Neural progenitor cell (in vitro differentiated cells): ENCODE measurements at regions not wholly inside any gene's neighbourhood (a gene's known extent, or its start where the extent isn't known, plus 50 kb on each side); places are given as distances from the start of the nearest gene placed in this dataset.

ENCODE experiments used
- DNase-seq: peaks from one replicate; pipeline ENCODE4 v3.0.0-alpha.2; 2016; ENCODE audit warnings: low spot score
- H2AFZ ChIP-seq: fragments of 200-600 bp; sonication (generic); replicated peaks from 2 replicates; pipeline ENCODE4 v1.6.1; 2016; ENCODE audit warnings: antibody characterized with exemption
- H3F3A ChIP-seq: fragments of 200-600 bp; sonication (generic); 2 replicates; pipeline ENCODE4 v1.6.1; 2016; ENCODE audit warnings: antibody characterized with exemption, low read depth
- H3K27ac ChIP-seq: fragments of 200-600 bp; sonication (generic); 2 replicates; pipeline ENCODE4 v1.5.1; 2016; ENCODE audit warnings: mild to moderate bottlenecking
- H3K27me3 ChIP-seq: fragments of 200-600 bp; sonication (generic); 2 replicates; pipeline ENCODE4 v1.6.1; 2016; ENCODE audit warnings: mild to moderate bottlenecking, moderate library complexity
- H3K36me3 ChIP-seq: fragments of 200-600 bp; sonication (generic); 2 replicates; pipeline ENCODE4 v1.5.1; 2016
- H3K4me1 ChIP-seq: fragments of 200-600 bp; sonication (generic); 2 replicates; pipeline ENCODE4 v1.6.1; 2016; ENCODE audit warnings: mixed run types
- H3K4me2 ChIP-seq: fragments of 200-600 bp; sonication (generic); 2 replicates; pipeline ENCODE4 v1.6.1; 2016
- H3K4me3 ChIP-seq: fragments of 200-600 bp; sonication (generic); 2 replicates; pipeline ENCODE4 v1.5.1; 2016
- H3K79me2 ChIP-seq: fragments of 200-600 bp; sonication (generic); 2 replicates; pipeline ENCODE4 v1.6.1; 2016; ENCODE audit warnings: low read depth
- H3K9ac ChIP-seq: fragments of 200-600 bp; sonication (generic); 2 replicates; pipeline ENCODE4 v1.6.1; 2016
- H3K9me3 ChIP-seq: fragments of 200-600 bp; sonication (generic); 2 replicates; pipeline ENCODE4 v1.5.1; 2016; ENCODE audit warnings: low read depth
- H4K20me1 ChIP-seq: fragments of 200-600 bp; sonication (generic); 2 replicates; pipeline ENCODE4 v1.6.1; 2016; ENCODE audit warnings: low read depth
- H3K27ac Mint-ChIP-seq: 3 replicates; pipeline ENCODE4 v1.8.0; 2021; ENCODE audit warnings: mixed read lengths
- H3K27me3 Mint-ChIP-seq: 2 replicates; pipeline ENCODE4 v1.8.0; 2022; ENCODE audit warnings: low read depth, mild to moderate bottlenecking, inconsistent platforms, moderate library complexity, mixed read lengths; ENCODE audit not compliant: insufficient read depth
- H3K36me3 Mint-ChIP-seq: 3 replicates; pipeline ENCODE4 v1.8.0; 2021; ENCODE audit warnings: mixed read lengths
- H3K4me1 Mint-ChIP-seq: 3 replicates; pipeline ENCODE4 v1.8.0; 2021; ENCODE audit warnings: mixed read lengths
- H3K4me3 Mint-ChIP-seq: 3 replicates; pipeline ENCODE4 v1.8.0; 2021; ENCODE audit warnings: mild to moderate bottlenecking, moderate library complexity, mixed read lengths
- H3K9me3 Mint-ChIP-seq: 3 replicates; pipeline ENCODE4 v1.8.0; 2020; ENCODE audit warnings: mixed read lengths
- EZH2 ChIP-seq: fragments of 200-600 bp; sonication (generic); IDR thresholded peaks from 2 replicates; pipeline ENCODE4 v1.6.1; 2017; ENCODE audit warnings: antibody characterized with exemption, mild to moderate bottlenecking, moderate library complexity
- EZH2phosphoT487 ChIP-seq: fragments of 200-600 bp; sonication (generic); IDR thresholded peaks from 2 replicates; pipeline ENCODE4 v1.6.1; 2017; ENCODE audit warnings: antibody characterized with exemption
- TF ChIP-seq, protein P1 (sequence below): fragments of 200-600 bp; sonication (generic); IDR thresholded peaks from 2 replicates; pipeline ENCODE4 v1.5.1; 2017; ENCODE audit warnings: antibody characterized with exemption, mild to moderate bottlenecking

DNA sequence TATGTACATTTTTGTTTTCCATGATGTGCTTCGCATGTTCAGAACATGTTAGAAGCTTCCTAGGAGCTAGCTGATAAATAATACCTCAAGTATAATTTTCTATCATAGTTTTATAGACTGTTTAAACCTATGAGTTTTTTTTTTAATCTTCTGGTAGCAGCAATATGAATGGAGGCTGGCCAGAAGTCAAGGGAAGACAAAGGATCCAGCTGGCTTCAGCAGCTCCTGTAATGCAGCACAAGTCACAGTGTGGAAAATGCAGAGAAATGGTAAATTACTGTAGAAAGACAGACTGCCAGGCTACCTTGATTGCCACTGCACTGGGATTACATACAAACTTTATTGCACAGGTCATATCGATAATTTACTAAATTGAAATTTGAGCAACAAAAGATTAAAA is 537.9 kb downstream of the IQCM start:
- DNase-seq = no peak
- H3K9me3 Mint-ChIP-seq = no peaks in the 10 kb centered on the region

DNA sequence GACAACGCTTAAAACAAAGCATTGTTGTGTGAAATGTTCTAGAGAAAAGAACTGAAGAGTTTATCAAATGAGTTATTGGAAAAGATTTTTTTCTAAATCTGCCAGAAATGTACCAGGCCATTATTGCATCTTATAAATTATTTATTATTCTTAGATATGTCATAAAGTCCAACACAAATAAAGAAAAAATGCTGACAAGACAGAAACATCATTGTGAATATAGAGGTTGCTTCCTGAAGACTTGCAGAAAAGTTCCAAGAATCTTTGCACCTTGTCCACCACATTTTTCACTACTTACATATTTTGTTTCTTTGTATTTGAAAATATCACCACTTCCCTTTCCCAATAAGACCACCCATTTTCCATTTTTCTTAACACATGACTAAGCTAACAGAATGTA is 545.8 kb downstream of the IQCM start:
- H3K4me1 ChIP-seq = no peaks in the 10 kb centered on the region
- H3K79me2 ChIP-seq = no peaks in the 10 kb centered on the region
- no peak overlapping the region for H3K27ac ChIP-seq
- H3K4me2 ChIP-seq = no peak overlapping the region
- H2AFZ ChIP-seq = no peak overlapping the region
- H3K27me3 ChIP-seq = no peaks in the 10 kb centered on the region
- peaks cover 4% of the 10 kb centered on the region for H3K9me3 Mint-ChIP-seq
- no peak overlapping the region for H3K27ac Mint-ChIP-seq
- no peaks in the 10 kb centered on the region for H3K36me3 ChIP-seq
- H3K4me3 Mint-ChIP-seq = no peak overlapping the region
- no peaks in the 10 kb centered on the region for H3K27me3 Mint-ChIP-seq
- H3K9me3 ChIP-seq = no peaks in the 10 kb centered on the region
- TF ChIP-seq, protein P1, sequence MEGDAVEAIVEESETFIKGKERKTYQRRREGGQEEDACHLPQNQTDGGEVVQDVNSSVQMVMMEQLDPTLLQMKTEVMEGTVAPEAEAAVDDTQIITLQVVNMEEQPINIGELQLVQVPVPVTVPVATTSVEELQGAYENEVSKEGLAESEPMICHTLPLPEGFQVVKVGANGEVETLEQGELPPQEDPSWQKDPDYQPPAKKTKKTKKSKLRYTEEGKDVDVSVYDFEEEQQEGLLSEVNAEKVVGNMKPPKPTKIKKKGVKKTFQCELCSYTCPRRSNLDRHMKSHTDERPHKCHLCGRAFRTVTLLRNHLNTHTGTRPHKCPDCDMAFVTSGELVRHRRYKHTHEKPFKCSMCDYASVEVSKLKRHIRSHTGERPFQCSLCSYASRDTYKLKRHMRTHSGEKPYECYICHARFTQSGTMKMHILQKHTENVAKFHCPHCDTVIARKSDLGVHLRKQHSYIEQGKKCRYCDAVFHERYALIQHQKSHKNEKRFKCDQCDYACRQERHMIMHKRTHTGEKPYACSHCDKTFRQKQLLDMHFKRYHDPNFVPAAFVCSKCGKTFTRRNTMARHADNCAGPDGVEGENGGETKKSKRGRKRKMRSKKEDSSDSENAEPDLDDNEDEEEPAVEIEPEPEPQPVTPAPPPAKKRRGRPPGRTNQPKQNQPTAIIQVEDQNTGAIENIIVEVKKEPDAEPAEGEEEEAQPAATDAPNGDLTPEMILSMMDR = no peak
- TF ChIP-seq EZH2 (no peak), EZH2phosphoT487 (no peak)
- no peak overlapping the region for H3K4me3 ChIP-seq
- H3F3A ChIP-seq = no peaks in the 10 kb centered on the region
- H3K9ac ChIP-seq = no peak overlapping the region
- H3K36me3 Mint-ChIP-seq = no peaks in the 10 kb centered on the region
- no peaks in the 10 kb centered on the region for H4K20me1 ChIP-seq
- H3K4me1 Mint-ChIP-seq = peaks cover 3% of the 10 kb centered on the region
- no peak for DNase-seq

More for the DNA sequence above, 537.9 kb downstream of the IQCM start:
- no peaks in the 10 kb centered on the region for H3K4me1 ChIP-seq
- no peak overlapping the region for H3K27ac ChIP-seq
- H2AFZ ChIP-seq = no peak overlapping the region
- Mint-ChIP-seq H3K27me3 (peaks cover 3% of the 10 kb centered on the region), H3K4me1 (peaks cover 9% of the 10 kb centered on the region), H3K36me3 (no peaks in the 10 kb centered on the region), H3K4me3 (no peak overlapping the region), H3K27ac (no peak overlapping the region)
- no peaks in the 10 kb centered on the region for H3K79me2 ChIP-seq
- H3K4me3 ChIP-seq = no peak overlapping the region
- no peak overlapping the region for H3K9ac ChIP-seq
- no peaks in the 10 kb centered on the region for H4K20me1 ChIP-seq
- H3K36me3 ChIP-seq = no peaks in the 10 kb centered on the region
- no peaks in the 10 kb centered on the region for H3K9me3 ChIP-seq
- no peaks in the 10 kb centered on the region for H3K27me3 ChIP-seq
- TF ChIP-seq EZH2phosphoT487 (no peak), EZH2 (no peak)
- TF ChIP-seq, protein P1 = no peak
- no peak overlapping the region for H3K4me2 ChIP-seq
- H3F3A ChIP-seq = no peaks in the 10 kb centered on the region

DNA sequence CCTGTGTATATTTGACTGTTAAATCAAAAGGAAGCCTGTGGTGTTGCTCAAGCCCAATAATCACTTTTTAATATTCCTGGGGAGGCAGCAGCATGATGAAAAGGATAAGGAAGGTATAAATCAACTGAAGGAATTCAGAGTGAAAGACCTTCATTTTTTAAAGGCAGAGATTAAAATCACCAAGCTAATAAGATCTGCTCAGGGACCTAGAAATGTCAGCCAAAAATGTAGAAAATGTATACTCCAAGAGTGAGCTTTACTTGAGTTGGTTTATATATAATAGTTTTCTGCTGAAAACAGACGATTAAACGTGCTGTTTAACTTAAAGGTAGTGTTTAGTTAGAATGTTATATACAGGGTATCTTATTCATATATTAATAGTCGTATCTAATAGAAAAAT is 549.3 kb downstream of the IQCM start:
- no peaks in the 10 kb centered on the region for H3F3A ChIP-seq
- peaks cover 3% of the 10 kb centered on the region for H3K4me1 Mint-ChIP-seq
- H3K27me3 ChIP-seq = no peaks in the 10 kb centered on the region
- H3K27ac ChIP-seq = no peak overlapping the region
- no peak for DNase-seq
- H3K9me3 ChIP-seq = no peaks in the 10 kb centered on the region
- no peaks in the 10 kb centered on the region for H3K36me3 ChIP-seq
- no peaks in the 10 kb centered on the region for H3K27me3 Mint-ChIP-seq
- H4K20me1 ChIP-seq = no peaks in the 10 kb centered on the region
- H3K4me1 ChIP-seq = no peaks in the 10 kb centered on the region
- no peak overlapping the region for H3K27ac Mint-ChIP-seq
- peaks cover 4% of the 10 kb centered on the region for H3K9me3 Mint-ChIP-seq
- no peak overlapping the region for H2AFZ ChIP-seq
- TF ChIP-seq, protein P1 = no peak
- TF ChIP-seq EZH2 (no peak), EZH2phosphoT487 (no peak)
- H3K9ac ChIP-seq = no peak overlapping the region
- H3K4me3 Mint-ChIP-seq = no peak overlapping the region
- no peaks in the 10 kb centered on the region for H3K36me3 Mint-ChIP-seq
- no peak overlapping the region for H3K4me2 ChIP-seq
- no peaks in the 10 kb centered on the region for H3K79me2 ChIP-seq
- no peak overlapping the region for H3K4me3 ChIP-seq

DNA sequence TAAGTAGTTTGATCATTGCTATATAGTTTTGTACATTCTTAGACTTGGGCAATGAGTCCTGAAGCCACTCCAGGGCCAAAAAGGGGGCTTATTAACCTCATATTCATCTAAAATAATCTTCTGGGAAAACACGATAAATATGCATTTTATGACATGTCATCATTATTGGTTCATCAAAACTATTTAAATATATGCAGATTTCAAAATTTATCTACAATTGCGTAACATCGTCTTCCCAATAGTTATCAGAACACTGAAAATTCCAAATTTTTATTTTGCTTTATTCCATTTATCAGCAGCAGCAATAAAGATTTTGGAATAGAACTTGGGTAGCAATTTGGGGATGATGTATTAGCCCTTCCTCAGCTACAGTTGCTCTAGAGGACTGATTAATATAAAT is 550.0 kb downstream of the IQCM start:
- H3K4me1 ChIP-seq = no peaks in the 10 kb centered on the region
- TF ChIP-seq EZH2phosphoT487 (no peak), EZH2 (no peak)
- TF ChIP-seq, protein P1 = no peak
- H3K27ac Mint-ChIP-seq = no peak overlapping the region
- no peaks in the 10 kb centered on the region for H3K36me3 ChIP-seq
- H3K4me2 ChIP-seq = no peak overlapping the region
- H2AFZ ChIP-seq = no peak overlapping the region
- no peaks in the 10 kb centered on the region for H3K79me2 ChIP-seq
- H3K4me3 ChIP-seq = no peak overlapping the region
- no peak overlapping the region for H3K27ac ChIP-seq
- no peaks in the 10 kb centered on the region for H3F3A ChIP-seq
- H3K4me3 Mint-ChIP-seq = no peak overlapping the region
- no peaks in the 10 kb centered on the region for H3K9me3 ChIP-seq
- peaks cover 4% of the 10 kb centered on the region for H3K9me3 Mint-ChIP-seq
- H4K20me1 ChIP-seq = no peaks in the 10 kb centered on the region
- H3K4me1 Mint-ChIP-seq = peaks cover 3% of the 10 kb centered on the region
- no peaks in the 10 kb centered on the region for H3K36me3 Mint-ChIP-seq
- no peak overlapping the region for H3K9ac ChIP-seq
- H3K27me3 ChIP-seq = no peaks in the 10 kb centered on the region
- DNase-seq = no peak
- no peaks in the 10 kb centered on the region for H3K27me3 Mint-ChIP-seq
